Esophagus muscularis mucosa (tissue), 4 donors: ENCODE measurements at regions not wholly inside any gene's neighbourhood (a gene's known extent, or its start where the extent isn't known, plus 50 kb on each side); places are given as distances from the start of the nearest gene placed in this dataset.

ENCODE experiments used
- DNase-seq: peaks from one replicate; pipeline ENCODE4 v3.0.0-alpha.2; 2017; ENCODE audit errors: extremely low spot score
- H3K27ac ChIP-seq, 4 donors: fragments of 200-600 bp; sonication (generic); replicated peaks in 1 of 4; 1 replicate in 3 of 4; 2 replicates in 1 of 4; pipeline ENCODE4 v1.5.1; 2016 to 2019; ENCODE audit warnings: mild to moderate bottlenecking in 1 of 4
- H3K27me3 ChIP-seq, 4 donors: fragments of 200-600 bp; sonication (generic); one replicate each; pipeline versions ENCODE4 v1.5.1 to v1.6.0; 2016 to 2019
- H3K36me3 ChIP-seq, 4 donors: fragments of 200-600 bp; sonication (generic); one replicate each; pipeline ENCODE4 v1.5.1; 2016 to 2019
- H3K4me1 ChIP-seq, 4 donors: fragments of 200-600 bp; sonication (generic); one replicate each; pipeline ENCODE4 v1.5.1; 2016 to 2019
- H3K4me3 ChIP-seq, 4 donors: fragments of 200-600 bp; sonication (generic); 1 replicate in 2 of 4; 2 replicates in 2 of 4; pipeline ENCODE4 v1.5.1; 2016 to 2019; ENCODE audit warnings: mild to moderate bottlenecking in 4 of 4, moderate library complexity in 1 of 4
- H3K9me3 ChIP-seq, 4 donors: fragments of 200-600 bp; sonication (generic); 1 replicate in 3 of 4; 2 replicates in 1 of 4; pipeline ENCODE4 v1.5.1; 2016 to 2019
- EP300 ChIP-seq: sonication (generic); formaldehyde crosslinking; IDR thresholded peaks from one replicate; pipeline ENCODE4 v1.6.1; 2017; ENCODE audit warnings: antibody characterized with exemption
- POLR2A ChIP-seq: fragments of 450-650 bp; IDR thresholded peaks from one replicate; pipeline ENCODE4 v1.6.1; 2017; ENCODE audit warnings: antibody characterized with exemption, moderate library complexity, mild to moderate bottlenecking, low read depth
- POLR2AphosphoS5 ChIP-seq, 2 donors: sonication (generic); formaldehyde crosslinking; IDR thresholded peaks; one replicate each; pipeline ENCODE4 v1.6.1; 2017; ENCODE audit warnings: antibody characterized with exemption in 2 of 2
- WGBS: methylation state at CpG from one replicate; pipeline ENCODE4 v1.1.5; 2018; 5-methylcytosine and 5-hydroxymethylcytosine counted together
- intact Hi-C: fragments of 100-400 bp; cut with DNase I; formaldehyde crosslinking; loops from one replicate; pipeline ENCODE4 v1.15.1; 2023
- TF ChIP-seq, protein P1 (sequence below), 3 experiments: fragments of 200-600 bp in 2 of 3; fragments of 450-650 bp in 1 of 3; sonication (generic) in 2 of 3; IDR thresholded peaks; one replicate each; pipeline ENCODE4 v1.5.1; 2017 to 2019; ENCODE audit warnings: antibody characterized with exemption in 3 of 3, mild to moderate bottlenecking in 2 of 3, moderate library complexity in 1 of 3

DNA sequence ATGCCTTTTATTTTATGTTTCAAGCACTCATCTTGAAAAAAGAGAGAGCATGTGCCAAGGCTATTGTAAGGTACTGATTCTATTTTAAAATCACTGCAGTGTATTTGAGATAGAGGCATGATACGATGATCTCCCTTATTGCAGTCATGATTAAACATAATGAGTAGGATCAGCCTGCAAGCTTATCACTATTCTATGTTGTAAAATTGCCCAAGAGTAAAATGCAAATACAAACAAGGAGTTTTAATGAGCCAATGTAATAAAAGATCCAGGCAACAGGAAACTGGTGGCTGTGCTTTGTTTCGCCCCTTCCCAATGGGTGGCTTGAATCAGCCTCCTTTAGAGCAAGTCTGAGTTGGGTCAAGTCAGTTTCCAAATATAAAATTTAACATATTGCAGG, 116.4 kb upstream of the RBMS1 start:
- Histone ChIP-seq H3K36me3 (no peaks in the 10 kb centered on the region), H3K9me3 (no peaks in the 10 kb centered on the region), H3K4me1 (peaks cover 0 to 5% (median 0%) of the 10 kb centered on the region in 4 donors), H3K4me3 (no peak overlapping the region), H3K27me3 (no peaks in the 10 kb centered on the region), H3K27ac (no peak overlapping the region)
- intact Hi-C loops: no loop called here
- no peak for DNase-seq
- WGBS: 96% methylated on average over 2 of the region's 2 CpGs
- TF ChIP-seq EP300 (no peak), POLR2A (no peak)
- TF ChIP-seq, protein P1, sequence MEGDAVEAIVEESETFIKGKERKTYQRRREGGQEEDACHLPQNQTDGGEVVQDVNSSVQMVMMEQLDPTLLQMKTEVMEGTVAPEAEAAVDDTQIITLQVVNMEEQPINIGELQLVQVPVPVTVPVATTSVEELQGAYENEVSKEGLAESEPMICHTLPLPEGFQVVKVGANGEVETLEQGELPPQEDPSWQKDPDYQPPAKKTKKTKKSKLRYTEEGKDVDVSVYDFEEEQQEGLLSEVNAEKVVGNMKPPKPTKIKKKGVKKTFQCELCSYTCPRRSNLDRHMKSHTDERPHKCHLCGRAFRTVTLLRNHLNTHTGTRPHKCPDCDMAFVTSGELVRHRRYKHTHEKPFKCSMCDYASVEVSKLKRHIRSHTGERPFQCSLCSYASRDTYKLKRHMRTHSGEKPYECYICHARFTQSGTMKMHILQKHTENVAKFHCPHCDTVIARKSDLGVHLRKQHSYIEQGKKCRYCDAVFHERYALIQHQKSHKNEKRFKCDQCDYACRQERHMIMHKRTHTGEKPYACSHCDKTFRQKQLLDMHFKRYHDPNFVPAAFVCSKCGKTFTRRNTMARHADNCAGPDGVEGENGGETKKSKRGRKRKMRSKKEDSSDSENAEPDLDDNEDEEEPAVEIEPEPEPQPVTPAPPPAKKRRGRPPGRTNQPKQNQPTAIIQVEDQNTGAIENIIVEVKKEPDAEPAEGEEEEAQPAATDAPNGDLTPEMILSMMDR (IDR thresholded peaks at IDR 0.05): no peak

DNA sequence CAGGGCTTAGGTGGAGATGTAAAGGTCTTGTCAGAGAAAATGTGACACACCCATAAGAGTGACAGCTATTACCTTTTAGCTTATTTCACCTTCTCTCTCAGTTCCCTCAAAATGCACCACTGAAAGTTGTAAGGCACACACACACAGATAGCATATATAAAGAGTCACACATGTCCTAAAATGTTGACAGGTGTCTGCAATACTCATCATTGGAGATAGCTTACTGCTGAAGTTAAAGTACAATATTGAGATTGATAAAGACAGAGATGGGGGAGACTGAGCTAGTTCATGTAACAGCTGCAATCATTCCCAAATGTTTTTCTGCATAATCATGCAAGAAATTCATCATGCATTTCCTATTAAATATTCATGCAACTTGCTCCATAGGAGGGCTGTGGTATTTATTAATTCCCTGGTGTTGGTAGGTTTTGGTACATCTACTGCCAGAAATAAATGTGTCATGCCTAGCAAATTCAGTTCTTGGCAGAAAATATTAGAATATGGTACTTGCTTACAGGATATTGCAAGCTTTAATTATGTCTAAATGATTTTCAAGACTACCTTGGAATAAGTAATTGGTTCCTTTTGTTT, 118.8 kb upstream of the RBMS1 start:
- Histone ChIP-seq H3K27me3 (no peaks in the 10 kb centered on the region), H3K4me1 (peaks cover 0 to 5% (median 0%) of the 10 kb centered on the region in 4 donors), H3K27ac (no peak overlapping the region), H3K4me3 (no peak overlapping the region), H3K36me3 (no peaks in the 10 kb centered on the region), H3K9me3 (peaks cover 0 to 12% (median 3%) of the 10 kb centered on the region in 4 donors)
- no peak for DNase-seq
- intact Hi-C loops: no loop called here
- no peak for TF ChIP-seq POLR2AphosphoS5 (IDR thresholded peaks at IDR 0.05)
- no peak for TF ChIP-seq EP300
- TF ChIP-seq POLR2A: no peak
- TF ChIP-seq, protein P1 (IDR thresholded peaks at IDR 0.05): no peak

DNA sequence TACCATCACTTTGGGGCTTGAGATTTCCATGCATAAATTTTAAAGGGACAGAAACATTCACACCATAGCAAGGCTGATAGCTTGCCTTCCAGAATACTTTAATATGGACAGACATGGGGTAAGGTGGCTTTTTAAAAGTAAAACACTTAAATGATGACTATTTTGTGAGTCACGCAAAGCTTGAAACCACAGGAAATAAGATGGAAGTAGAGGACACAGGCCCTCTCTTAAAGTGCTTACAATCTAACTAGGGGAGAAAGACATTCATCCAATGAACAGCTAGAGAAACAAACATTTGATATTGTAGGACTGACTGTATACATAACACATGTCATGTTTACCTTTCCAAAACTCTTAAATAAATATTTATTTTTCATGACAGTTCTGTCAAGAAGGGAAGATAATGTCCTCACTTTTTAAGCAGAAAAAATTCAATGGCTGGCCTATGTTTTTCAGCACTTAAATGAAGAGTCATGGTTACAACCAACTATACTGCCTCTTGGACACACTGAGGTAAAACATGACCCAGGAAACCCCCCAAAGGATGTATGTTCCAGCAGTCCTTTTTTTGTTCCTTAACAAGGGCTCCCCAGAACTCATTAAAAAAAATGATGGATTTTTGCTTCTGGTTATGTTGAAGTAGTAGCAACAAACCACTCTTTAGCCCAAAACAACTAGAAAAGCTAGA, 120.0 kb upstream of the RBMS1 start:
- TF ChIP-seq EP300 (no peak), POLR2AphosphoS5 (IDR thresholded peaks at IDR 0.05) (no peak), POLR2A (no peak)
- TF ChIP-seq, protein P1 (IDR thresholded peaks at IDR 0.05): no peak
- peaks cover 0 to 12% (median 3%) of the 10 kb centered on the region in 4 donors for H3K9me3 ChIP-seq
- no peaks in the 10 kb centered on the region for H3K27me3 ChIP-seq
- no peak overlapping the region for H3K27ac ChIP-seq
- no peaks in the 10 kb centered on the region for H3K36me3 ChIP-seq
- no peak for DNase-seq
- H3K4me3 ChIP-seq: no peak overlapping the region
- H3K4me1 ChIP-seq: peaks cover 0 to 2% (median 0%) of the 10 kb centered on the region in 4 donors
- 89% methylated on average over 1 of the region's 1 CpG for WGBS
- intact Hi-C loops: no loop called here

DNA sequence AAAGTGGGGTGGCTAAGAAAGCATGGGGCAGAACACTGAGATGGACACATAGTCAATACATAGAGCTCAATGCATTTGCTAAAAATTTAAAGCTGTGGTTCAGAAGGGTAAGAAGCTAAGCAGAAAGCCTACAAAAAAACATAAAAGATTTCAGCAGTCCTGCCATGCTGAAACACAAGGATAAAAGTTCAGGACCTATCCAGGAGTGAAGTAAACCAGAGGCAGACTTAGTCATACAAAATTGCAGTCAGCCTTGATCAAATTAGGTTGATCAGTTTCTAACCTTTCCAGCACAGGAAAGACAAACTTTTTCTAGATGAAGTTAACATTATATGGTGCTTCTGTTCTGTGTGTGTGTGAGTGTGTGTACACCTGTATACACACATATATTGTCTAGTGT, 120.8 kb upstream of the RBMS1 start:
- Histone ChIP-seq H3K9me3 (peaks cover 0 to 12% (median 3%) of the 10 kb centered on the region in 4 donors), H3K36me3 (no peaks in the 10 kb centered on the region), H3K4me3 (no peak overlapping the region), H3K27me3 (no peaks in the 10 kb centered on the region), H3K27ac (no peak overlapping the region), H3K4me1 (no peaks in the 10 kb centered on the region)
- intact Hi-C loops: no loop called here
- no peak for DNase-seq
- TF ChIP-seq POLR2AphosphoS5 (IDR thresholded peaks at IDR 0.05) (no peak), EP300 (no peak), POLR2A (no peak)
- TF ChIP-seq, protein P1 (IDR thresholded peaks at IDR 0.05): no peak

DNA sequence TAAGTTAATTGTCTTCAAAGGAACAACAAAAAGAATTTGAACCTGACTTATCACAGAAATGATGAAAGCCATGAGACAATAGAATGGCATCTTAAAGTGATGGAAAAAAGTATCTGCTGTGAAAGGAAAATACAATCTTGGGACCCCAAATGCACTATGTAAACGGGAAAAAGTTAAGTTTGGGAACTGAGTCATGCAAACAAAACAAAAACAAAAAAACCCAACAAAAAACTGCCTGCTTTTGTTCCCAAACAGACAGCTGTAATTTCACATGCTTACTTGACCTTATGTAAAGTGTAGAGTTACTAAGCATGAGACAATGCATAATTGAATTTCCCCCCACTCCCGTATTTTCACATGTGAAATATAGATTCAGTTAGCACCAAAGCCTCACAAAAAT, 122.1 kb upstream of the RBMS1 start:
- H3K27me3 ChIP-seq: no peaks in the 10 kb centered on the region
- no peaks in the 10 kb centered on the region for H3K4me1 ChIP-seq
- 88% methylated on average over 2 of the region's 2 CpGs for WGBS
- no peak overlapping the region for H3K4me3 ChIP-seq
- H3K27ac ChIP-seq: no peak overlapping the region
- TF ChIP-seq, protein P1 (IDR thresholded peaks at IDR 0.05): no peak
- no peak for TF ChIP-seq EP300
- no peak for TF ChIP-seq POLR2A
- TF ChIP-seq POLR2AphosphoS5 (IDR thresholded peaks at IDR 0.05): no peak
- no peaks in the 10 kb centered on the region for H3K36me3 ChIP-seq
- peaks cover 0 to 12% (median 3%) of the 10 kb centered on the region in 4 donors for H3K9me3 ChIP-seq
- no peak for DNase-seq
- intact Hi-C loops: no loop called here
